Astrocyte of the hippocampus (primary cell): ENCODE measurements at regions not wholly inside any gene's neighbourhood (a gene's known extent, or its start where the extent isn't known, plus 50 kb on each side); places are given as distances from the start of the nearest gene placed in this dataset.

Source experiments
- DNase-seq: peaks from one replicate; pipeline ENCODE4 v3.0.0; 2011; ENCODE audit warnings: low read depth, low spot score

DNA sequence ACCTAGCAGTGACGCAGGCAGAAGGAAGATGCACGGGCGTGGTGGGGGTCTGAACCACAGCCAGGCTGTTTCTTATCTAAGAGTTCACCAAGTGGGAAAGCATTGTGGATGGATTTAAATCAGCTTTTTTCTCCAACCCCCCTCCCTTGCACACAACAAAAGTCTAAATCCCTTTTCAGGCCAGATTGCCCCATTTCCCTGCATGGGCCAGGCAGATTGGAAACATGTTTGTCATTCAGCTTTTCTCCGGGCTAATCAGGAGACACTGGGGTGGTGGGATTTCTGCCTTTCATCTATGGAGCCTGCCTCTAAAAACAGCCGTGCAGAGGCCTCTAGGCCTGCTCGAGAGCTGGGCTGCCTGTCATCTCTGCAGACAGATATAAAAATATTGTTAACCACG, 166.3 kb upstream of the LEF1 start:
- no peak for DNase-seq

DNA sequence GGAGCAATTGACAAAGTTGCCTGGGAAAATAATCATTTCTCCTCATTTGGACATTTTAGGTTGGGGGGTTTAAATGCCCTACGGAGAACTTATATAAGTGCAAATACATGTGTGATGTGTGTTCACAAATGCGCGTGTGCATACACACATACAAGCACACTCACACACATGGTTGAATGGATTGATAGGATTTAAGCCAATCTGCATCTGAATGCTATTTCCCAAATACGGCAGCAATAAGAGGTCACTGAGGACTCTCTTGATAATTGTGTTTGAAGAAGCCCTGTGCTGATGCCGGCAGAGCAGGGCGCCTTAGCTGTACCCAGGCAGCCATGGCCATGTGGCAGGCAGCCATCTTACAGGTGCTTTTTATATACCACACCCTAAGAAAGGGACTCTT, 165.3 kb upstream of the LEF1 start:
- no peak for DNase-seq

DNA sequence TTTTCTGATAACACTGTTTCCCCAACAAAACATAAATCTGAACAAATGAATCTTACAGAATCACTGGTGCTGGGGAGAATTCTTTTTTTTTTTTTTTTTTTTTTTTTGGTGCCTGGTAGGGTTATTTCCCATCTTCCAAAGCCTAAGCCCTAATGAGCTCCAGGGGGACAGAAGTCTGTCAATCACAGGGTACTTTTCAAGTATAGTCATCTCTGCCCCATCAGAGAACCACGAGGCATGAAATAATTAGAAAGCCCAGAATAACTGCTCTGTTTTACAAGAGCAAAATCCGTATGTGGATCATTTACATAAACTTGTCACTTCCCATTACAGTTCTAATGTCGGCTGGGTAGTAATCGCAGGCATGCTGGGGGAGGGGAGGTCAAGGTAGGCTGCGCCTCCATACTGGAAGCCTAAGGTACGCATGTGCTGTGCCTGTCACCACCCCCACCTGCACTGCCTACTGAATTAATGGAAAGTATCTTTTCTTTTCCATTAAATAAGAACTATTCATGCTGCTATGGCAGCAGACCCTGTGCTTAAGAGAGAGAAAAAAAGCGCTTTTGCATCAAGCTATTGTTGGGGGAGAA, 164.7 kb upstream of the LEF1 start:
- no peak for DNase-seq

DNA sequence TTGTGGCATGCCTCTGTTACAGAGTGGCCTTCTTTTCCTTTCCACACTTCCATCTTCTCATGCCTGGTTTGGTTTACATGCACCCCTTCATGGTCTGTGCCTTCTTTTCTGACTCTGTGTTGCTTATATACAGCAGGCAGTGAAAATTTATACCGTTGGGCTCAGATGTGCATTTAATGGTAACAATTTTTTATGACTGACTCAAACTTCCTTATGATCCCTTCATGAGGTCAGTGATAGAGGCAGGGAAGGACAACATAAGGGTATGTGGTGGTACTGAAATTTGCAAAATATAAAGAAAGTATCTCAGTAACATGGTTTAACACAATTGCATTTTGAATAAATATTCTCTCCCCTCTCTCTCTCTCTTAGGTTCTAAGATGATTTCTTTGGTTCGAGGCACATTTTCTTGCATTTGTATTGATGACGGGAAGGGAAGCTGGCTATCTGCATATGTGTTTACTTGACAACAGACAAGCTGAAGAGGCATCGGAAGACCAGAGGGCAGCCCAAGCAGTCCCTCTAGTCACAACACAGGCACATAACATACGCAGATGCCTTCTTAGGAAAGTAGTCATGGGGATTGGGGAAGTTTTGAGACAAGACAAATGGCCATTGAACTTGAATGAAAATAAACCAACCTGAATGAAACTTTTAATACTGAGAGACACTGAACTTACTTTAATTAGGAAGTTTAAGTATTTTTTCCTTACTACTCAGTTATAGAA, 163.3 kb upstream of the LEF1 start:
- DNase-seq, result no peak

DNA sequence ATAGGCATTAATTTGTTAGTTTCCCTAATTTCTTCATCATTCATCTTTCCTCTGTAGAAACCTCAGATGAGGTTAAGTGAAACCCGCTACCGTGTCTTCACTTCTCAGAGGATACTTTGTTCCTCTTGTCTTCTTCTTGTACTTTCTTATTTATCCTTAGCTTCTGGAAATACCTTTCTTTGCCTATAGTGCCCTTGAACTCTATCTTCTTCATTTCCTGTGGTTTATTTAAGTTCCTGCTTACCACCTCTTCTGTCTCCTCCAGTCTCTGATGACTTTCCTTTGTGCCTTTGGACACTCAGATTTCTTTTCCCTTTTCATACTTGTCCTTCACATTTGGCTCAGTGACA, 159.6 kb upstream of the LEF1 start:
- DNase-seq, result no peak

DNA sequence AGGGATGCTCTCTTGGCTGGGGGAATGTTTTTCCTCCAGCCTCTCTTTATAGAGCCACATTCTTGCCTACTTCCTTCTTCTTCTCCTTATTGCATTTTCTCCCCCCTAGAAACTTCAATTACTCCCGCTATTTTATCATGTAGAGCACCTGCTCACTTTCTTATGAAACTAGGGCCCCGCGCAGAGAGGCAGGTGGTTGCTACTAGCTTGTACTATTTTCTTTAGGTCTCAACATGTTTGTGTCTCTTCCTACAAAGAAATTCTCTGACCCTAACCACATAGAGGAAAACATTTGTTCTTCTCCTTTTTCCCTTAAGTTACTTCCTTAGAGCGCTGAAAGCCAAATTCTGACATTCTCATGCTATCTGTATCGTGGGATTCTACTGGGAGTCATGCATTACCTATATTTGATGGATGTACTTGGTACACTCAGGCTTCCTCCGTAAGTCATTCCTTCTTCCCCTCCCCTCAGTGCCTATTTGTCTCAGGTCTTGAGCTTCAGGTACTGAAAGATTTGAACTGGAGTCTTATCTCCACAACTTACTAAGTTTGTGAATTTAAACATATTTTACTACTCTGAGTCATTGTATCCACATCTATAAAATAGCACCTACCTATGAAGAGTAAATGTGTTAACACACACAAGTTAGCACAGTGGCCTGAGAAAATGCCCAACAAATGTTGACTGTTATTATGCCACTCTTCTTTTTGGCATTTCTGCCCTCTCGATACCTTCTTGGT, 159.1 kb upstream of the LEF1 start:
- DNase-seq, result no peak

DNA sequence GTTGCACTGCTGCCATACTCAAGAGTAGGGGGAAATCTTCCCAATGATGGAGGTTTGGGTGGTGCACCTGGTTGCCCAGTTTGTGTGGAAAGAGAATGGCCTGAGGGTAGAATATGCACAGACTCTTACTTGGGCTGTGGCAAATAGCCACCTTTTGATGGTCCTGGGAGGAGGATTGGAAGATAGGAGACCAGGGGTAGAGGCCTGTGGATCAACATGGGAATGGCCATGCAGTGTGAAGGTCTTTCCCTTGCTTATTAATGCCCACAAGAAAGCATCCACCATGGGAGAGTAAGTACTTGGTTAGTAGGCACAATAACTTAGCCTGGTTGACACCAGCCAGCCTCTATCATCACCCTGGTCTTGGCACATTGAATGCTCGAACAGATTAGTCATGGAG, 156.8 kb upstream of the LEF1 start:
- DNase-seq, result no peak

DNA sequence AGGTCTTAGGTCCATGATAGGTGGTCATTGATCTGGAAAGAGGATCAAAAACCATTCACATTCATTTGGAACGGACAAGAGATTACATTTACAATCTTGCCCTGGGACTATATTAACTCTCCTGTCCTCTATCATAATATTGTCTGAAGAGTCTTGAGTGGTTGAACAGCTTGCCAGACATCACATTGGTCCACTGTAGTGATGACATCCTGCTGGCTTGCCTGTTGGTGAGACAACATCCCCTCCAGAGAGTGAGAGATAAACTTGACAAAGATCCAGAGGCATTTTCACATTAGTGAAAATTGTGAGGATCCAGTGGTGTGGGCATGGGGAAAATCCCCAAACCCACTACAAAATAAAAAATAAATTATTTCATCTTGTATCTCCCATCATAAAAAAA, 155.7 kb upstream of the LEF1 start:
- DNase-seq, result no peak

DNA sequence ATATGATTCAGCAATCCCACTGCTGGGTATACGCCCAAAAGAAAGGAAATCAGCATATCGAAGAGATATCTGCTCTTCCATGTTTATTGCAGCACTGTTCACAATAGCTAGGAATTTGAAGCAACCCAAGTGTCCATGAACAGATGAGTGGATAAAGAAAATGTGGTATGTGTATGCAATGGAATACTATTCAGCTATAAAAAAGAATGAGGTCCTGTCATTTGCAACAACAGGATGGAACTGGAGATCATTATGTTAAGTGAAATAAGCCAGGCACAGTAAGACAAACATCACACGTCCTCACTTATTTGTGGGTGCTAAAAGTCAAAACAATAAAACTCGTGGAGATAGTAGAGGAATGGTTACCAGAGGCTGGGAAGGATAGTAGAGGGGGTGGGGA, 153.8 kb upstream of the LEF1 start:
- no peak for DNase-seq

DNA sequence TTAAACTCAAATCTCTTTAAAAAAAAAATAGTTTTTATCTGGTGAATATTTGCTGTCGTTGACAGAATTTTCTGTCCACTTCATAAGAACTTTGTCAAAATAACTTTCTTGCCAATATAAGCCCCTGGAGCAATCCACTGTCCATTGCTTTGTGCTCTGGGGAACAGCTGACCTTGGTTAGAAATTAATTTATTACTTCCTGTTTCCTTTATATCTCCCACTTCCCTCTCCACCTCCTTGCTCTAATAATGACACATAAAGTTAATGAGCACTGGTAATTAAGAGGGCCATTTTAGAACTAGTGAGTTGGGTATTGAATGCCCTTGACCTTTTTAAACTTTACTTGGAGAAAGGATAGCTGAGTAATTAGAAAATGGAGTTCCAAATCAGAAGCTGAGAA, 151.3 kb upstream of the LEF1 start:
- DNase-seq, result no peak

DNA sequence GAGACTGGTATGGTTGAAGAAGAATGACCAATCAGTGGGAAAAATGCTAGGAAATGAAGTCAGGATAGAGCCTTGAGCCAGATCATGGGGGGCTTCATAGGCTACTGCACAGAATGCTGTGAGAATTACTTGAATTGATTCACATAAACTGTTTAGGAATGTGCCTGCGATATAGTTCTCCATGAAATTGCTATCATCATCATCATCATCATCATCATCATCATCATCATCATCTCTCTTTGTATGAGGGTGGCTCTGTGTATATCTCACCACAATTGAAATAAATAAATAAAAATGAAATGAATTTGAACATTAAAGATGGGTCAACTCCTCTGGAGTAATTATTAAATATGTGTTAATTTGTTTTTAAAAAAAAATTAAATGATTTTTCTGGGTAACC, 148.6 kb upstream of the LEF1 start:
- no peak for DNase-seq

DNA sequence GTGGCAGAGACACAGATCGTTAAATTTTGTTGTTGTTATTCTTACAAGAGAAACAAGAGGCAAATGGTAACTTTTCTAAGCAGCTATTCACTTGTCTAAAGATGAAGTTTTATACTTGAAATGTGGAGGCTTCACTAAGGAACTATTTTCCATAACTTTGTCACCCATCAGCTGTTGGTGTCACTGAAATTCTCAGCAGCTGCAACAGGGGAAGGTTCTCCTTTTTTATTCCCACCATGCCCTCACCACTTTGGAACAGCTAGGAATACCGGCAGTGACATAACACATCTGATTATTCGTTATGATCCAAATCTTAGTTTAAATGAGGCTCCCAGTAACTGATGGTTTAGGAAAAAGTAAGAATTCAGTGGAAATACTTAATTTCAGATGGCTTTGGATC, 147.0 kb upstream of the LEF1 start:
- no peak for DNase-seq

DNA sequence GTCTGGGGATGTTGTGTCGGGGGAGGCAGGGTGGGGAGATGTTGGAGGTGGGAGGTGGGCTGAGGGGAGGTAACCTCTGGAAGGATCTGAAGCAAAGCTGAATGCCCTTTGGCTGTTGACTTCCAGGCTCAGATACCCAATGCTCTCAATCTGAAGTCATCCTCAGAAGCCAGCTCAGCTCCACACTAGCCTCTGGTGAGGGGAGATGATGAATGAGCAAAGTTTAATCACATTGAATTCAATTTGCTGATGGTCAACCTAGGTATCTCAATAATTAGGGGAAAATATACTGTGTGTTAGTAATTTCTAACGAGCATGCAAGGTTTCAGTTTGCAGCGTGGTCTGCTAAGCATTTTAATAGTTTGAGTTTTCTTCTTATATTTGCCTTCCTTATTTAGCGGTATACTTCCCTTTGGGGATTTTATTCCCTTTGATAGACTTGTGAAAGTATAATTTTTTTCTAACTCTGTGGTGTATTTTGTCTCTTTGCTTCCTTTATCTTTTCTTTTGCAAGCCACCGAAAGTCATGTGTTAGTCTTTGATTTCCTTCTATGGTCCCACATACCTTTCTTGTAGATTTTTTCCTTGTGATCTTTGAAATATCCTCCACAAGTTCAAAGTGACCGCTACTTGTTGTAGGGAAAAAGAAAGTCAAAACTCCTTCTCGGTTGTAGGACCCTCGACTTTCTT, 146.3 kb upstream of the LEF1 start:
- DNase-seq, result no peak

DNA sequence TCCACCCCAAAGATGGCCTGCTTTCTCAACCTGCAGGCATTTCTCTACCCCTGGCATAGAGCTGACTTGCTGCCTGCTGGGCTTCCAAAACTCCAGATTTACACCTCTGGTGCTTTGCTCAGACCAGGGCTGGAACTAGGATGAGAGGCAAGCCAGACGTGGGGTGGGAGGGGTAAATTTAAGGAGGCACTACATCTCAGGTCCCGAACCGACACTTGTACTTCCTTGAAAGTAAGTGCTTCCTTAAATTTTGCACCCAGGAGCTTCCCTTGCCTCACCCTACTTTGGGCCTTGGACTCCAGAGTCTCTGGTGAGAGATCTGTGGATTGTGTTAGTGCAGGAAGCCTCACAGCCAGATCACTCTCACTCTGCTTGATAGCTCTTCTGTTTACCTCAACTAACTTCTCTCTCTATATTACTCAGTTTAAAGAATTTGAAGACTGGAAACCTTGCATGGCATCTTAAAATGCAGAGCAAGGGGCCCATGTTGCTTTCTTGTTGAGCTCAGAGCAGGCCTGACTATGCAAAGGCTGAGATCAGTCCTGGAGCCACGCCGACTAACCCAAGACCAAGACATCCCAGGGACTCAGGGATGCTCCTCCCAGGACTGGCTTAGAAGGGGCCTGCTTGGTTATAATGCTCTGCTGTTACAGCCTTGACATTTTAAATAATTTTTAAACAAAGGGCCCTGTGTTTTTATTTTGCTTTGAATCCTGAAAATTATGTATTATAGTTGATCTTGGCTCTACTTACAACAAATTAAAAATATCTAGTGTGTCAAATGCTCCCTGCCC, 145.0 kb upstream of the LEF1 start:
- DNase-seq, result no peak

DNA sequence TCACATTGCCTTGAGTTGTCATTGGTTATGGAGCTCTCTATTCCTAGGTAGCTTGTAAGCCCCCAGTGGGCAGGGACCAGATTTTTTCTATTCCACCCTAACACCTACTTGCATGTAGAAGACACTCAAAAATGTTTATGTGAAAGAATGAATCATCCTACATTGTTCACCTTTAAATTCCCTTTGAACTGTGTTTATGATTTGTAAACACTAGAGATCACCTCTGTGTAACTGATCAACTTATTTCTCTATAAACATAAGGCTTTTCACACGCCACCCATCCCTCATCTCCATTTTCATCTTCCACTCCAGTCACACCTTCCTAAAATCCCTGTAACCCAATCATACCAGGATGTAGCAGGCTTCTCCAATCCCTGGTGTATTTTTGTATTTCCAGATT, 142.6 kb upstream of the LEF1 start:
- DNase-seq, result no peak

DNA sequence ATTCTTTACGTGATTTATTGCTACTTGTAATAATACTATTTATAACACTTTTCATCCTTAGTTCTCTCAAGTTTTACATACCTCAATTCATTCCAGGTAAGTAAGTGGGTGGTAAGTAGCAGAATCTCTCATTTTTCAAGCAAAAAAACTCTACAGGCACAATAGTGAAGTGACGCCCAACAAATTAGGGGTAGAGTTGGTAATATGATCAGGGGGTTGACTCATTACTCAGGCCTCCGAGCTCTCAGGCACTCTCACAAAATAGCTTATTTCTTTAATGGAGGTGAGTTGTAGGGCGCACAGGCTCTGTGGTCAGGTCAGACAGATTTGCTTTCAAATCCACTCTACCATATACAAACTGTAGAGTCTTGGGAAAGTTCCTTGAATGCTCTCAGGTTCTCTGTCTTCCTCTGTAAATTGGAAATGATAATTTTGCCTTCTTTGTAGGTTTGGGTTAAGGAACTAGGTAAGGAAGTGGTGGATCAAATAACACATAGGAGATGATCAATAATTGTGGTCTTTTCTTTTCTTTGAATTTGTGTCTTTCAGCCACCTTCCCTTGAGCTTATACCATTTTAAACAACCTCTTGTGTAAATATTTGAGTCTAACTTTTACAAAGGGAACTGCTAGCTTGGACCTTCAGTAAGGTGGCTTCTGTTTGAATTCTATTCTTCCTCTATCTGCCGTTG, 134.9 kb upstream of the LEF1 start:
- DNase-seq, result peak; percentile 71

DNA sequence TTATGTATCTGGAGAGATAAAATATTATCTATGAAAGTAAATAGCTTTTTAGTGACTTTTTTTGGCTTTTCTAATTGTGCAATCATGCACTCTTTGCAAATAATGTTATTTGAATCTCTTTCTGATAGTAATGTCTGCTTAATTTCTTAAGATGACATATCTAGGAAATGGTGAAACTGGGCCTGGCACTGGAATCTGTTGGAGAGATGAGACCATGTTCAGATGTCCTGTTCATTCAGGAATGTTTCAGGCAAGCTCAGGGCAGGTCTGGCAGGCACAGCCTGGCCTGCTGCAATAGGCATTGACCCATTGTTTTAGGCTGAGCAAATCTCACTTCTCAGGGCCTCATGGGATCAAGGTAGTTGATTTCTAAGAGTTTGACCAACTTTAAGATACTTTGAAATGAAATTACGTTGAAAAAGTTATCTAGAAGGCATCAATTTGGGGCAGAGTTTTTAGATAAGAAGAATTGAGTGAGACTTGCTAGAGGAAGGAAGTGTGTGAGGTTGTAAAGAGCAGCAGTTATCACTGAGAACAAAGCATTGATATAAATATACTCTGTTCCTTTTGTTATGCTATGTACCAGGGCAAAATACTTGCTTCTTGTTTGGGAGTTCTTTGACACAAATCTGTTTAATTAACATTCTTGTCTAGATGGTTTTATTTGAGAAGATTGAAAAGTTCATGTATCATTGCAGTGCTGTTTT, 133.0 kb upstream of the LEF1 start:
- no peak for DNase-seq

DNA sequence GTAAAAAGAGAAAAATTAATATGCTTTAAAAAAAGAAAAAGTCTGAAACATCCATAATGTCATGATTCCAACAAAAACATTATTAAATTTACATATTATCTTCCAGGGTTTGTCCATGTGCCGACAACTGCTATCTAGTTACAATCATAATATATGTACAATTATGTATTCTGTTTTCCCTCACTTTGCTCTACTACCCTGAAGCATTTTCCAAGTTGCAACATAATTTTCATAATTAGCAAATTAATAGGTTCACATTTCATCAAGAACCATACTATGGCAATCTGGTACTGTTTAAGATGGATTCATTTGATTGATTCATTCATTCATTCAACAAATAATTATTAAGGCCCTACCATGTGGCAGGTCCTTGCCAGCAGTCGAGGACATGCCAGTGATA, 128.9 kb upstream of the LEF1 start:
- no peak for DNase-seq

DNA sequence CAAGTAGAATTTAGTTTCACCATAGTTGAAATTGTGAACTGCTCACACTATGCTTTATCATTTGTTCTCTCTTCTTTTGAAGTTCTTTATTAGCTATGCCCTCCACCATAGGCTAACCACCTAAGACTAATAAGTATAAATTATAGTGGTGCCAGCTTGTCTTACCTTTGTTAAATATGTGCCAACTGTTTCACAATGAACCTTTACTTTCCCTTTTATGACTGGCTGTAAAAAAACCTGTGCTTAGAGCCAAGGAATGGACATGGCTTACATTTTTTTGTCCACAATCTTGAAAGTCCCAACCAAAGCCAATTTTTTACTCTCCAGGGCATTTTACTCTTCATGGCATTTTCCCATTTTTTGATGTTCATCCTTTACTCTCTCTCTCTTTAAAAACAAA, 123.5 kb upstream of the LEF1 start:
- peak; percentile 28 for DNase-seq

DNA sequence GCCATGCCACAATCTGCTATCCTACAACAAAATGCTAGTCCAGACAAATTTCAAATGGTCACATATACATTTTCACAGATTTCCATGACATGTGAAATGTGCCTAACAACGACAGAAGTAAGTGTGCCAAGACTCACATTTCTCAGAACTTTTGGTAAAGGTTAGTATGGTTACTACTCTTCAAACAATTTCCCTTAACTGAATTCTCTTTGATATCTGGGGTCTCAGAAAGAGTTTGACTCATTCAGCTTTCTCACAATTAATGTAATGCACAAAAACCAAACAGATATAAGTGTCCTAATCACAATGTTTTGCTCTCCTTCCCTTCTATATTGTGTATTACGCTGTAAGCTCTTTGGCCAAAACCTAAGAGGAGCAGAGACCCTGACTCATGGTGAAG, 122.4 kb upstream of the LEF1 start:
- DNase-seq, result no peak
